ENCODE measurements at regions not wholly inside any gene's neighbourhood (a gene's known extent, or its start where the extent isn't known, plus 50 kb on each side); places are given as distances from the start of the nearest gene placed in this dataset.
"Not testable (repeated sequence)": the region's sequence is repeated elsewhere in the genome, so short reads cannot be mapped to it uniquely, and the experiment has no call there.

GRCh38 chr9:41075671-41076070, 52.8 kb downstream of the FOXD4L6 start:
- not testable (repeated sequence) for DNase-seq (ENCODE audit: low spot score)

- not testable (repeated sequence) for DNase-seq (ENCODE audit: low spot score)
Measured at GRCh38 chr9:41074356-41074942, 54.0 kb downstream of the FOXD4L6 start.

GRCh38 chr9:41073471-41074243, 54.8 kb downstream of the FOXD4L6 start:
- not testable (repeated sequence) for DNase-seq (ENCODE audit: low spot score)

GRCh38 chr9:41064125-41064795, 64.2 kb downstream of the FOXD4L6 start:
- not testable (repeated sequence) for DNase-seq (ENCODE audit: low spot score)

- not testable (repeated sequence) for DNase-seq (ENCODE audit: low spot score)
Measured at GRCh38 chr9:41063243-41063642, 65.2 kb downstream of the FOXD4L6 start.

GRCh38 chr9:41059603-41060002, 68.9 kb downstream of the FOXD4L6 start:
- not testable (repeated sequence) for DNase-seq (ENCODE audit: low spot score)

GRCh38 chr9:41053666-41054363, 74.7 kb downstream of the FOXD4L6 start:
- DNase-seq (ENCODE audit: low spot score): not testable (repeated sequence)

- not testable (repeated sequence) for DNase-seq (ENCODE audit: low spot score)
Measured at GRCh38 chr9:41048672-41049071, 79.8 kb downstream of the FOXD4L6 start.

- DNase-seq (ENCODE audit: low spot score): not testable (repeated sequence)
Measured at GRCh38 chr9:41047792-41048191, 80.7 kb downstream of the FOXD4L6 start.

GRCh38 chr9:41044930-41045329, 83.6 kb downstream of the FOXD4L6 start:
- DNase-seq (ENCODE audit: low spot score): not testable (repeated sequence)

- DNase-seq (ENCODE audit: low spot score): not testable (repeated sequence)
Measured at GRCh38 chr9:41043433-41043832, 85.0 kb downstream of the FOXD4L6 start.

GRCh38 chr9:41042111-41042510, 86.4 kb downstream of the FOXD4L6 start:
- not testable (repeated sequence) for DNase-seq (ENCODE audit: low spot score)

GRCh38 chr9:41040705-41041342, 87.7 kb downstream of the FOXD4L6 start:
- not testable (repeated sequence) for DNase-seq (ENCODE audit: low spot score)

- not testable (repeated sequence) for DNase-seq (ENCODE audit: low spot score)
Measured at GRCh38 chr9:41035276-41035675, 93.2 kb downstream of the FOXD4L6 start.

- DNase-seq (ENCODE audit: low spot score): peak; percentile 57
Measured at GRCh38 chr9:41034699-41035197, 93.7 kb downstream of the FOXD4L6 start.

- not testable (repeated sequence) for DNase-seq (ENCODE audit: low spot score)
Measured at GRCh38 chr9:41033877-41034276, 94.6 kb downstream of the FOXD4L6 start.

- not testable (repeated sequence) for DNase-seq (ENCODE audit: low spot score)
Measured at GRCh38 chr9:41033360-41033759, 95.1 kb downstream of the FOXD4L6 start.

- DNase-seq (ENCODE audit: low spot score): not testable (repeated sequence)
Measured at GRCh38 chr9:41026912-41027676, 101.4 kb downstream of the FOXD4L6 start.

- DNase-seq (ENCODE audit: low spot score): not testable (repeated sequence)
Measured at GRCh38 chr9:41022365-41022764, 106.1 kb downstream of the FOXD4L6 start.

- DNase-seq (ENCODE audit: low spot score): not testable (repeated sequence)
Measured at GRCh38 chr9:41019858-41020562, 108.5 kb downstream of the FOXD4L6 start.
